NK-92 treated with Interleukin-12 subunit alpha and Interleukin-12 subunit beta, amount 100 ng/mL, for 24 hours (cell line): ENCODE measurements at regions not wholly inside any gene's neighbourhood (a gene's known extent, or its start where the extent isn't known, plus 50 kb on each side); places are given as distances from the start of the nearest gene placed in this dataset.

Source experiments
- DNase-seq: peaks from one replicate; lab custom pipeline; 2025; lab: John Stamatoyannopoulos, UW

DNA sequence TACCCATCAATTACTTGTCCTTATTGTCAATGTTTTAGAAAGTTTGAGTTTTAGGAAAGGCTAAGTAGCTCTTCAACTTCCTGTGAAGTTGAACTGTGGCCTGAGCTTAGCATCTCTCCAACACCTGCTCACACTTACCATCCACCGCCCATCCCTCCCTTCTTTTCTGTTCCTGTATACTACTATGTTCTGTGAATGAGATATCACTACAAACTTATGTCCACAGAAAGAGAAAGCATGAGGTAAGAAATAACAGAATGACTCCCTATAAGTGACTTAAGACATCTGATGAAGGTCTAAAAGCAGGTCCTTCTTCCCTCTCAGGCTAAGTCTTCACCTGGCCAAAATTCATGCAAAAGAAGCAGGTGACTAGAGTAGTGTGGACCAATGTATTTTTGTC, 246.3 kb upstream of the PREP start:
- DNase-seq, result no peak

DNA sequence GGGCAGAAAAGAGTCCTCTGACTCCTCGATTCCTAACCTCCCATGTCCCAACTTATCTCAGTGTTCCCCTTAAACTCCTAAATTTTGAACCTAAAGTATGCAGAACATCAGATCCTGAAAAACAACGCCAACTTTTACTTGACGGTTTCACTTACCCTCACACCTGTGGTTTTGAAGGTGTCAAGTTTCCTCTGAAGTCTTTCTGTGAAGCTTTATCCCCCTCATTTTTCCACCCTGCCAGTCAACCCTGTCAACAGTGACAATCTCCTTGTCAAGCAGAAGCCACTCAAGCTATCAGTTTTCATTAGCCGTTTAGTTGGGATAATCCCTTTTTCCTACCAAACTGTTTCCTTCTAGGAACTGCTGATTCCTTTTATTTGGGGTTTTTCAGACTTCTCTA, 245.4 kb upstream of the PREP start:
- peak; percentile 35 for DNase-seq

- peak; percentile 66 for DNase-seq
Observed at GRCh38 chr6:105646391-105646867, 243.5 kb upstream of the PREP start.

DNA sequence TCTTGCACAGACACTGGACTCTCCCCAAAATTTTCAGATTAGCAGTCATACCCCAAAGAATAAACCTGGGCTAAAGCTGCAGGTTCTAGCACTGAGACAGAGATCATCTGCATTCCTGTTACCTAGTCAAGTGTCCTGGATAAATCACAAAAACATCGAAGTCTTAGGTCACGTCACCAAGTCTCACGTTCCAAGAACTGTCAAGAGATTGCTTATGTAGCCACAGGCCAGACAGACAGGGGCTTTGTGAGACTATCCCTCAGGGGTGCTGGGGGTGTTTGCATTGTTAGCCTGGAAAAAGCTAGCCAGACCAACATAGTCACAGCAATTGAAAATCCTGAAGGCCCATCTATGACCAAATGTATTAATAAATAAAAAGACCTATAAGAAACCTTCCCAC, 243.1 kb upstream of the PREP start:
- DNase-seq, result peak; percentile 66

GRCh38 chr6:105645156-105645555, 242.3 kb upstream of the PREP start:
- no peak for DNase-seq

DNA sequence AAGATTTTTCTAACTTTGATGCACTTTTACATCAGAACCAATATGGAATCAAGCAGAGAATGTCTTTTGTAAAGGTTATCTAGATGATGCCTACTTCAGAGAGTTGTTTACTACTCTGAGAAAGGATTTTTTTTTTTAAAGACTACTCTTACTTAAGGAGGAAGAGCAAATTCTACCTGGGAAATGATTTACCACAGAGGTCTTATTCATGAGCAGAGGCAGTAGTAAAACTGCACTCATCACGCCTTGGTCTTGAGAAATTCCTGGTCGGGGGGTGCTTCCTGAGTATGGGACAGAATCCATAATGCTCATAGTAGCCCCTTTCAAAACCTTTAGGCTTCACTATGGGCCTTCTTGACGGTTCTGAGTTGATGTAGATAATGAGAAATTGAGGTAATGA, 241.8 kb upstream of the PREP start:
- no peak for DNase-seq

GRCh38 chr6:105644073-105644489, 241.2 kb upstream of the PREP start:
- peak; percentile 12 for DNase-seq

GRCh38 chr6:105642708-105643107, 239.8 kb upstream of the PREP start:
- no peak for DNase-seq

- no peak for DNase-seq
Observed at GRCh38 chr6:105641504-105641903, 238.6 kb upstream of the PREP start.

- no peak for DNase-seq
Observed at GRCh38 chr6:105639124-105639523, 236.2 kb upstream of the PREP start.

- DNase-seq, result no peak
Observed at GRCh38 chr6:105633814-105634213, 230.9 kb upstream of the PREP start.

GRCh38 chr6:105628156-105628860, 225.4 kb upstream of the PREP start:
- no peak for DNase-seq

GRCh38 chr6:105626295-105627158, 223.6 kb upstream of the PREP start:
- no peak for DNase-seq

DNA sequence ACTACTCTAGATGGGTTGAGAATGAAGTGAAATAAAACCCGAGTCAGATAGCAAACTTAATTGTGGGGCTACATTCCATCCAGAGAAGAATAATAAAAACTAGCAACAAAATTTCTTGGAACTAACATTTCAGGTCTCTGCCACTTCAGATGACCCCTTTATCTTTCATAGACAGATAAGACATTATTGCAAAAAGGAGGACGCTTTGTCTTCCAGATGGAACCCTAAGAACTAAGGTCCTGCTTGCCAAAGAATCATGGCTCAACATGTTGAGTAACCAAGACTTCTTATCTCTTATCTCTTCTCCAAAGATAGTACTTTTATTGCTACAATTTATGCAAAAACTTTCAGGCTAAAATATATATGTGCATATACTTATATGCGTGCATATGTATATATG, 221.1 kb upstream of the PREP start:
- DNase-seq, result no peak

GRCh38 chr6:105622226-105622625, 219.3 kb upstream of the PREP start:
- no peak for DNase-seq

- no peak for DNase-seq
Observed at GRCh38 chr6:105621564-105622175, 218.8 kb upstream of the PREP start.

DNA sequence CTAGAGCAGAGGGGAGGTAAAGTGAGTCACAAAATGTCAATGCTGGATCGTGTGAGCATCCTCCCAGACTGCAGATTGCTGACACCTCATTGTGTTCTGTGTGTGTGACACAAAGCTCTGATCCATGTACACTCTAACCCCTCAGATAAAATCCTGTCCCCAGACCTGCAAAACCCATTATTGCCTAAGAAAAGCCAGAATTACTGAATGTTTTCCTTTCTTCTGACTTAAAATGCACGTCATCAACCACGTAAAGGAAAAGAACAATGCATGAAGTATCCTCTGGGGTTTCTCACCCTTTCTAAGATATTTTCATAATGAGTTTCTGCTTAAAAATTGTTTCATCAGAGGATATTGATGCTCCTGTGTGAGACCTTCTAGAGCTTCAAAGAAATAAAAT, 218.0 kb upstream of the PREP start:
- DNase-seq, result no peak

DNA sequence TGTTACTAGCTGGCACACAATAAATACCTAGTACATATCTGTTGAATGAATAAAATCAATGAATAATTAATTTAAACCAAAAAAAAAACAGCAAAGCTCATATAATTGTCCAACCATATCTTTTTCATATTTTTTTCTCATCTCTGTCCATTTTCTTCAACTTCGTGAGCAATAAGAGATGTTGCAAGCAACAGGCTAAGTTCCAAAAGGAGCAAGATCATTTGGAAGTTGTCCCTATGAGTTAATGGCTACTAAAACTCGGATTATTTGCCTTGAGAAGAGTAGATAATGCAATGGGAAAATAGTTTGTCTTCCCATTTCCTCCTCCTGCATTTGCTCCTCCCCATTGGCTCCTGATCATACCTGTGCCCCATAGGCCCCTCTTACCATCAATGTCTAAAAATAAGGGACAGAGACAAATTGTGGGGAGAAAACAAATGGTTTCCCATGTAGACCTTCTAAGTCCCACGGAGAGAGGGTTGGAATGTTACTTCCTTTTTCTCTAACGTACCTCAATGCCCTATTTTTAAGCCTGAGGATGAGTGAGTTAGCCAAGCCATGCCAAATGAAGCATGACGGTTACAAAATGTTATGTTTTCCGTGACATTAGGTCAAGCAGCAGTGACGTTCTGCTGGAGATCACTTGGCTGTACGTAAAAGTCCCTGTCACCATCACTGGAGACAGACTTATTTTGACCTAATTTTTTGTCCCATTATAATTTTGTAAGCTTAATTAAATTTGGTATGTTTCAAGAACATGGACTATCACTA, 217.3 kb upstream of the PREP start:
- no peak for DNase-seq

DNA sequence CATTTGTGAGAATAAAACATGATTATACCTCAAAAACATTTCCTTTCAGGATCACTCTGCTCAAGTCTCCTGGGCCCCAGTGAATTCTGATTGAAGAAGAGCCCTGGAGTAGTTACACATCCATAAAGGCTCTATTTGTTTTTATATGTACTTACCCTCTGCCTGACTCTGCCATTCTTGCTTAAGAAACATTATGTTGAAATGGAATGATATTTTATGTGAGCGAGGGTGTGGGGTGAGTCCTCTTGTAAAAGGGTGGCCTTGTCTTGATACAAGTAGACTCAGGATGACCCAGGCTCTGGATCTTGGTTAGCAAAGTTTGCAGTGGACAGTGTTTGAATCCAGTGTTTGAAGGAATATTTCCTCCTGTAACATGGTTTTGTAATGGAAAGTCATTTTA, 215.4 kb upstream of the PREP start:
- no peak for DNase-seq

DNA sequence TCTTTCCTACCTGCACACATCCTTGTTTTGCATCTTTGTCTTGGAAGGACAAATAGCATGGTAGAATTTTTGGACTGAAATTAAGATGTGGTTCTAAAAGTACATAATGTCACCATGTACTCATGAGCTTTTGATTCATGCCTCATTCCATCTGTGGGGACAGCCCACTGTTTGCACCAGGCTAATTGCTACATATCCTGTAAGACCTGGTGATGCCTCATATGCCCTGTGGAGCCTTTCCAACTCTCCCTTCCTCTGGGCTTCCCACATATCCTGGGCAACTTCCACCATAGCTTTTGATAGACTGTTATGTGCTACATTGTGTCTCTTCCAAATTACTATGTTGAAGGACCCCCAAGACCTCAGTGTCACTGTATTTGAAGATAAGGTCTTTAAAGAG, 213.6 kb upstream of the PREP start:
- no peak for DNase-seq

DNA sequence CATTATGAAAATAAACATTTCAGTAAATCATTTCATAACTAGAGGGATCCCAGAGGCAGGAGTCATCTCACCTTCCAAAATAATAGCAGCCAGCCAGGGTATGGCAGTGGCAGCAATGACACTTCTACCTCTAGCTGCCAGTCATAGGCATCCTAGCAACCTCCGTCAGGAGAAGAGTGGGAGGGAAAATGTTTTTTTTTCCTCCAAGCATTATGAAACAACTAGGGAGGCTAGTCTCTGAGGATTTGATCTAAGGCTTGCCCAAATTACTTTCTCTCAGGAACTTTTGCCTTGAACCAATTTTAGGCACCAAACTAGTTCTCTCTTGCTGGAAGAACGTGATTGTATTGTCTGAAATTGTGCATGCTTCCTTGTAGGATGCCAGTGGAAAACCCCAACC, 208.7 kb upstream of the PREP start:
- DNase-seq, result no peak

- no peak for DNase-seq
Observed at GRCh38 chr6:105609375-105609991, 206.6 kb upstream of the PREP start.
